AG09309 (cell line): ENCODE measurements at regions not wholly inside any gene's neighbourhood (a gene's known extent, or its start where the extent isn't known, plus 50 kb on each side); places are given as distances from the start of the nearest gene placed in this dataset.

Source experiments
- DNase-seq: peaks from one replicate; pipeline ENCODE4 v3.0.0-alpha.2; 2010; ENCODE audit warnings: low read depth
- H3K4me3 ChIP-seq: 2 replicates; pipeline ENCODE4 v1.5.1; 2011; ENCODE audit warnings: mild to moderate bottlenecking, low read depth, low read length, moderate library complexity; ENCODE audit not compliant: control insufficient read depth
- CTCF ChIP-seq: IDR thresholded peaks from 2 replicates; pipeline ENCODE4 v1.5.1; 2011; ENCODE audit warnings: mild to moderate bottlenecking, low read depth, low read length, inconsistent platforms; ENCODE audit not compliant: insufficient read depth, control insufficient read depth; ENCODE audit errors: missing control alignments

- DNase-seq, result no peak
- TF ChIP-seq CTCF, result no peak
- no peak overlapping the region for H3K4me3 ChIP-seq
Measured at GRCh38 chrX:40147971-40148370, 50.2 kb upstream of the BCOR start.
